Adrenal gland (tissue), 5 donors: ENCODE measurements at regions not wholly inside any gene's neighbourhood (a gene's known extent, or its start where the extent isn't known, plus 50 kb on each side); places are given as distances from the start of the nearest gene placed in this dataset.

ENCODE experiments used
- POLR2A ChIP-seq, 2 donors: fragments of 450-650 bp; IDR thresholded peaks; one replicate each; pipeline ENCODE4 v1.6.1; 2017; ENCODE audit warnings: antibody characterized with exemption in 2 of 2, mild to moderate bottlenecking in 2 of 2, moderate library complexity in 1 of 2
- TF ChIP-seq, protein P1 (sequence below), 6 experiments: fragments of 450-650 bp in 4 of 6; fragments of 200-600 bp in 2 of 6; sonication (generic) in 1 of 6; IDR thresholded peaks; 1 replicate in 5 of 6; 2 replicates in 1 of 6; pipeline versions ENCODE4 v1.5.1 to v1.8.0; 2016 to 2021; ENCODE audit warnings: antibody characterized with exemption in 6 of 6, mild to moderate bottlenecking in 2 of 6, moderate library complexity in 1 of 6
- donor health status: DM: no; HTN: no; CAD: no.

- TF ChIP-seq, protein P1, sequence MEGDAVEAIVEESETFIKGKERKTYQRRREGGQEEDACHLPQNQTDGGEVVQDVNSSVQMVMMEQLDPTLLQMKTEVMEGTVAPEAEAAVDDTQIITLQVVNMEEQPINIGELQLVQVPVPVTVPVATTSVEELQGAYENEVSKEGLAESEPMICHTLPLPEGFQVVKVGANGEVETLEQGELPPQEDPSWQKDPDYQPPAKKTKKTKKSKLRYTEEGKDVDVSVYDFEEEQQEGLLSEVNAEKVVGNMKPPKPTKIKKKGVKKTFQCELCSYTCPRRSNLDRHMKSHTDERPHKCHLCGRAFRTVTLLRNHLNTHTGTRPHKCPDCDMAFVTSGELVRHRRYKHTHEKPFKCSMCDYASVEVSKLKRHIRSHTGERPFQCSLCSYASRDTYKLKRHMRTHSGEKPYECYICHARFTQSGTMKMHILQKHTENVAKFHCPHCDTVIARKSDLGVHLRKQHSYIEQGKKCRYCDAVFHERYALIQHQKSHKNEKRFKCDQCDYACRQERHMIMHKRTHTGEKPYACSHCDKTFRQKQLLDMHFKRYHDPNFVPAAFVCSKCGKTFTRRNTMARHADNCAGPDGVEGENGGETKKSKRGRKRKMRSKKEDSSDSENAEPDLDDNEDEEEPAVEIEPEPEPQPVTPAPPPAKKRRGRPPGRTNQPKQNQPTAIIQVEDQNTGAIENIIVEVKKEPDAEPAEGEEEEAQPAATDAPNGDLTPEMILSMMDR (IDR thresholded peaks at IDR 0.05) = no peak
- TF ChIP-seq POLR2A (IDR thresholded peaks at IDR 0.05) = no peak
These were observed 558.0 kb upstream of the TECRL start for GRCh38 chr4:64967286-64967685.
